Right lobe of liver (tissue), 4 donors: ENCODE measurements at regions not wholly inside any gene's neighbourhood (a gene's known extent, or its start where the extent isn't known, plus 50 kb on each side); places are given as distances from the start of the nearest gene placed in this dataset.

Experiments
- CTCF ChIP-seq, 4 donors: fragments of 200-600 bp in 3 of 4; fragments of 450-650 bp in 1 of 4; IDR thresholded peaks; one replicate each; pipeline versions ENCODE4 v1.5.1 to v1.8.0; 2016 to 2022; ENCODE audit warnings: antibody characterized with exemption in 4 of 4, mild to moderate bottlenecking in 2 of 4
- POLR2A ChIP-seq: fragments of 450-650 bp; IDR thresholded peaks from one replicate; pipeline ENCODE4 v1.6.1; 2017; ENCODE audit warnings: antibody characterized with exemption, mild to moderate bottlenecking
- donor health status: DM: no; HTN: no; CAD: no.
- donor health status: DM: no; HTN: no; CAD: no.
- donor health status: DM: no; HTN: yes; CAD: no.

GRCh38 chr6:12586721-12587480, 129.7 kb upstream of the PHACTR1 start:
- TF ChIP-seq CTCF (IDR thresholded peaks at IDR 0.05) = no peak
- no peak for TF ChIP-seq POLR2A
